Small intestine (tissue), 7 donors: ENCODE measurements at regions not wholly inside any gene's neighbourhood (a gene's known extent, or its start where the extent isn't known, plus 50 kb on each side); places are given as distances from the start of the nearest gene placed in this dataset.

ENCODE experiments used
- DNase-seq, 2 donors: peaks; one replicate each; pipeline versions ENCODE4 v3.0.0 to v3.0.0-alpha.2; 2013
- FAIRE-seq: peaks from 2 replicates; lab custom pipeline; 2012; peaks lifted over from hg19 to GRCh38; lab: Jason Lieb, UNC
- H3K27ac ChIP-seq, 3 donors: one replicate each; pipeline ENCODE4 v1.5.1; 2013; ENCODE audit warnings: low read length in 2 of 3, mild to moderate bottlenecking in 2 of 3, control low read depth in 1 of 3, inconsistent platforms in 1 of 3, low read depth in 1 of 3, moderate library complexity in 1 of 3
- H3K27me3 ChIP-seq, 3 donors: one replicate each; pipeline ENCODE4 v1.6.1; 2013; ENCODE audit warnings: low read length in 3 of 3, inconsistent platforms in 1 of 3; ENCODE audit not compliant: control insufficient read depth in 3 of 3, insufficient read depth in 3 of 3
- H3K36me3 ChIP-seq, 3 donors: one replicate each; pipeline ENCODE4 v1.6.1; 2013; ENCODE audit warnings: low read length in 3 of 3, inconsistent platforms in 1 of 3, low read depth in 1 of 3, mild to moderate bottlenecking in 1 of 3, moderate library complexity in 1 of 3; ENCODE audit not compliant: control insufficient read depth in 3 of 3, insufficient read depth in 2 of 3
- H3K4me1 ChIP-seq, 3 donors: one replicate each; pipeline ENCODE4 v1.6.1; 2013; ENCODE audit warnings: low read length in 2 of 3, inconsistent platforms in 1 of 3, low read depth in 1 of 3, mild to moderate bottlenecking in 1 of 3, moderate library complexity in 1 of 3; ENCODE audit not compliant: control insufficient read depth in 3 of 3, insufficient read depth in 2 of 3
- H3K4me3 ChIP-seq, 3 donors: one replicate each; pipeline ENCODE4 v1.5.1; 2013; ENCODE audit warnings: low read length in 3 of 3, control low read depth in 1 of 3, inconsistent platforms in 1 of 3, low read depth in 1 of 3, mild to moderate bottlenecking in 1 of 3, moderate library complexity in 1 of 3
- H3K9me3 ChIP-seq, 2 donors: one replicate each; pipeline ENCODE4 v1.6.1; 2013; ENCODE audit warnings: low read depth in 1 of 2, low read length in 1 of 2; ENCODE audit not compliant: control insufficient read depth in 2 of 2, insufficient read depth in 1 of 2
- WGBS, 3 donors: extraction: QIAGEN DNeasy Blood & Tissue Kit; methylation state at CpG; one replicate each; pipeline ENCODE4 v1.1.7; 2013; 5-methylcytosine and 5-hydroxymethylcytosine counted together
- donor health status: healthy with polysubstance abuse.
- donor health status: control.
- donor health status: control.
- donor health status: Bipolar disorder and iron deficiency.
- donor health status: healthy.

- WGBS, 3 donors = 9 to 25% (median 11%) methylated on average over 2 of the region's 2 CpGs
- Histone ChIP-seq H3K4me3 (no peak overlapping the region), H3K9me3 (no peaks in the 10 kb centered on the region), H3K4me1 (no peaks in the 10 kb centered on the region), H3K27me3 (peaks cover 0 to 1% (median 0%) of the 10 kb centered on the region in 3 donors), H3K27ac (no peak overlapping the region), H3K36me3 (no peaks in the 10 kb centered on the region)
- peak in 1 of 2 donors; percentile 10 for DNase-seq
- FAIRE-seq = no peak
Observed at GRCh38 chr10:84088626-84089025, 50.7 kb upstream of the GHITM start.

GRCh38 chr10:84089162-84089561, 50.1 kb upstream of the GHITM start:
- DNase-seq (no peak), FAIRE-seq (no peak)
- Histone ChIP-seq H3K36me3 (no peaks in the 10 kb centered on the region), H3K4me1 (no peaks in the 10 kb centered on the region), H3K27ac (no peak overlapping the region), H3K27me3 (peaks cover 0 to 1% (median 0%) of the 10 kb centered on the region in 3 donors), H3K4me3 (no peak overlapping the region), H3K9me3 (no peaks in the 10 kb centered on the region)
- 16 to 63% (median 24%) methylated on average over 2 of the region's 2 CpGs for WGBS, 3 donors
